Endothelial cell of umbilical vein (primary cell): ENCODE measurements at regions not wholly inside any gene's neighbourhood (a gene's known extent, or its start where the extent isn't known, plus 50 kb on each side); places are given as distances from the start of the nearest gene placed in this dataset.

ENCODE experiments used
- CTCF ChIP-seq, 2 donors: IDR thresholded peaks; 1 replicate in 1 of 2; 2 replicates in 1 of 2; pipeline ENCODE4 v1.5.1; 2011; ENCODE audit warnings: low read length in 2 of 2, mild to moderate bottlenecking in 2 of 2, moderate library complexity in 2 of 2, control low read depth in 1 of 2, inconsistent platforms in 1 of 2, low read depth in 1 of 2; ENCODE audit not compliant: insufficient read depth in 1 of 2; ENCODE audit errors: extremely low read depth in 1 of 2
- EZH2 ChIP-seq: IDR thresholded peaks from 2 replicates; pipeline ENCODE4 v1.6.1; 2012; ENCODE audit warnings: borderline replicate concordance, low read depth, mild to moderate bottlenecking, moderate library complexity, low read length, inconsistent platforms; ENCODE audit not compliant: severe bottlenecking
- MAX ChIP-seq: IDR thresholded peaks from 2 replicates; pipeline ENCODE4 v1.6.1; 2011; ENCODE audit not compliant: insufficient read depth, insufficient read length
- POLR2AphosphoS5 ChIP-seq: IDR thresholded peaks from 2 replicates; pipeline ENCODE4 v1.6.1; 2012; ENCODE audit warnings: low read depth, mild to moderate bottlenecking, control low read depth, low read length, moderate library complexity; ENCODE audit not compliant: insufficient read depth

- no peak for TF ChIP-seq POLR2AphosphoS5
- TF ChIP-seq CTCF (IDR thresholded peaks at IDR 0.05; ENCODE audit: extremely low read depth in 1 of 2, insufficient read depth in 1 of 2, low read depth in 1 of 2, low read length in 2 of 2) = no peak
- no peak for TF ChIP-seq EZH2
- TF ChIP-seq MAX = no peak
Measured at GRCh38 chr5:38187532-38187931, 70.8 kb upstream of the EGFLAM start.
